ENCODE measurements at regions not wholly inside any gene's neighbourhood (a gene's known extent, or its start where the extent isn't known, plus 50 kb on each side); places are given as distances from the start of the nearest gene placed in this dataset.

- no peaks in the 10 kb centered on the region for H3K27me3 ChIP-seq
- no peaks in the 10 kb centered on the region for H3K9me3 ChIP-seq
- H3K36me3 ChIP-seq, result no peaks in the 10 kb centered on the region
- TF ChIP-seq POLR2A (IDR thresholded peaks at IDR 0.05), result no peak
- WGBS, 2 donors, result 87 to 94% methylated on average over 3 of the region's 3 CpGs
- no peak overlapping the region for H3K27ac ChIP-seq
- intact Hi-C loops (cut with DNase I), result loop anchor here (10.0 kb wide), 1 partner anchor 363 kb away; no protein-coding TSS in a partner anchor
- H3K4me1 ChIP-seq, result peaks cover 0 to 11% (median 6%) of the 10 kb centered on the region in 4 donors
- H3K4me3 ChIP-seq, result no peak overlapping the region
- DNase-seq, result no peak
Observed at GRCh38 chr10:3881622-3882021, 96.6 kb upstream of the KLF6 start.

GRCh38 chr10:3879073-3879472 lies 94.1 kb upstream of the KLF6 start:
- WGBS, 2 donors, result 73 to 79% methylated on average over 8 of the region's 8 CpGs
- peaks cover 0 to 13% (median 4%) of the 10 kb centered on the region in 4 donors for H3K4me1 ChIP-seq
- no peak overlapping the region for H3K4me3 ChIP-seq
- no peak for DNase-seq
- H3K27ac ChIP-seq, result peak overlapping the region in 1 of 4 donors; percentile 2
- no peak for TF ChIP-seq EP300 (IDR thresholded peaks at IDR 0.05)
- TF ChIP-seq, protein P1, sequence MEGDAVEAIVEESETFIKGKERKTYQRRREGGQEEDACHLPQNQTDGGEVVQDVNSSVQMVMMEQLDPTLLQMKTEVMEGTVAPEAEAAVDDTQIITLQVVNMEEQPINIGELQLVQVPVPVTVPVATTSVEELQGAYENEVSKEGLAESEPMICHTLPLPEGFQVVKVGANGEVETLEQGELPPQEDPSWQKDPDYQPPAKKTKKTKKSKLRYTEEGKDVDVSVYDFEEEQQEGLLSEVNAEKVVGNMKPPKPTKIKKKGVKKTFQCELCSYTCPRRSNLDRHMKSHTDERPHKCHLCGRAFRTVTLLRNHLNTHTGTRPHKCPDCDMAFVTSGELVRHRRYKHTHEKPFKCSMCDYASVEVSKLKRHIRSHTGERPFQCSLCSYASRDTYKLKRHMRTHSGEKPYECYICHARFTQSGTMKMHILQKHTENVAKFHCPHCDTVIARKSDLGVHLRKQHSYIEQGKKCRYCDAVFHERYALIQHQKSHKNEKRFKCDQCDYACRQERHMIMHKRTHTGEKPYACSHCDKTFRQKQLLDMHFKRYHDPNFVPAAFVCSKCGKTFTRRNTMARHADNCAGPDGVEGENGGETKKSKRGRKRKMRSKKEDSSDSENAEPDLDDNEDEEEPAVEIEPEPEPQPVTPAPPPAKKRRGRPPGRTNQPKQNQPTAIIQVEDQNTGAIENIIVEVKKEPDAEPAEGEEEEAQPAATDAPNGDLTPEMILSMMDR (IDR thresholded peaks at IDR 0.05), result no peak
- TF ChIP-seq POLR2AphosphoS5 (IDR thresholded peaks at IDR 0.05), result no peak
- TF ChIP-seq POLR2A (IDR thresholded peaks at IDR 0.05), result no peak
- H3K27me3 ChIP-seq, result no peaks in the 10 kb centered on the region
- no peaks in the 10 kb centered on the region for H3K36me3 ChIP-seq
- H3K9me3 ChIP-seq, result no peaks in the 10 kb centered on the region
- intact Hi-C loops (cut with DNase I), result no loop called here

- no peak overlapping the region for H3K4me3 ChIP-seq
- H3K9me3 ChIP-seq, result no peaks in the 10 kb centered on the region
- peak overlapping the region in 2 of 4 donors; percentile 10 to 46 for H3K27ac ChIP-seq
- no peaks in the 10 kb centered on the region for H3K36me3 ChIP-seq
- no peaks in the 10 kb centered on the region for H3K27me3 ChIP-seq
- peaks cover 0 to 17% (median 10%) of the 10 kb centered on the region in 4 donors for H3K4me1 ChIP-seq
- DNase-seq, result no peak
- TF ChIP-seq, protein P1 (IDR thresholded peaks at IDR 0.05), result no peak
- TF ChIP-seq POLR2AphosphoS5 (IDR thresholded peaks at IDR 0.05), result no peak
- no peak for TF ChIP-seq EP300 (IDR thresholded peaks at IDR 0.05)
- TF ChIP-seq POLR2A (IDR thresholded peaks at IDR 0.05), result no peak
- WGBS, 2 donors, result 63 to 69% methylated on average over 4 of the region's 4 CpGs
- intact Hi-C loops (cut with DNase I), result no loop called here
Observed at GRCh38 chr10:3877211-3878000, 92.4 kb upstream of the KLF6 start.

DNA sequence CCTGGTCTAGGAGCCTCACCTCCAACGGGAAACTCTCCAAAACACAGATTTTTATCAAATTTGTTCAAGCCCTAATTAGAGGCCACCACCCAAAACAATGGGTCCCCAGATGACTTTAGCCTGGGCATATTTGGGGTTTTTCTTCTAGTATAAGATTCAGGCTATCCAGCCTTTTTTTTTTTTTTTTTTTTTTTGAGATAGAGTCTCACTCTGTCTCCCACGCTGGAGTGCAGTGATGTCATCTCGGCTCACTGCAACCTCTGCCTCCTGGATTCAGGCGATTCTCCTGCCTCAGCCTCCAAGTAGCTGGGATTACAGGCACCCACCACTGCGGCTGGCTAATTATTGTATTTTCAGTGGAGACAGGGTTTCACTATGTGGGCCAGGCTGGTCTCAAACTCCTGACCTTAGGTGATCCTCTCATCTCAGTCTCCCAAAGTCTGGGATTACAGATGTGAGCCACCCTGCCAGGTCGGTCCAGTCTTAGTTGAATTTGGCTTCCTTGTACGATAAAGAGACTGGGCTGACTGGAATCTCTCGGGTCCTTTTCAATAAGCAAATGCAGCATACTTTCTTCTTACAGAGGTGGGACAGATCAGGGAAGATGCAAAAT lies 91.4 kb upstream of the KLF6 start:
- 64 to 82% methylated on average over 8 of the region's 8 CpGs for WGBS, 2 donors
- TF ChIP-seq POLR2AphosphoS5 (IDR thresholded peaks at IDR 0.05), result no peak
- TF ChIP-seq POLR2A (IDR thresholded peaks at IDR 0.05), result no peak
- TF ChIP-seq, protein P1 (IDR thresholded peaks at IDR 0.05), result no peak
- no peak for TF ChIP-seq EP300 (IDR thresholded peaks at IDR 0.05)
- Histone ChIP-seq H3K27ac (peak overlapping the region in 2 of 4 donors; percentile 10 to 46), H3K27me3 (no peaks in the 10 kb centered on the region), H3K9me3 (no peaks in the 10 kb centered on the region), H3K36me3 (no peaks in the 10 kb centered on the region), H3K4me3 (no peak overlapping the region), H3K4me1 (peaks cover 0 to 17% (median 10%) of the 10 kb centered on the region in 4 donors)
- no peak for DNase-seq
- intact Hi-C loops (cut with DNase I), result no loop called here

DNA sequence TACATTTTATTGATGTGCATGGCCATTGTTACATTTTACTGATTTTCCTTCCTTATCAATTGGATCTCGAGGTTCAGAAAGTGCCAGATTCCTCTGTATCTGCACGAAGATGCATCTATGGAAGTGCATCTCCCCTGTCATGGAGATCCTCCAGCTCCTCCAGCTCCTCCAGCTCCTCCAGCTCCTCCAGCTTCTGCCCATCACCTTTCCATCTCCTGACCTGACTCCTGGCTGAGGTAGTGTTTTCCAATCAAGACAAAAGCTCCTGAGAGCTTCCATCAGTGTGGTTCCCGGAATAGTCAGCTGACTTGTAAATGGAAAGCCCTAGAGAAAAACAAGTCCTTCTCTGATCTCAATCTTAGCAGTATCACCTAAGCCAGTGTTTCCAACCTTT lies 90.8 kb upstream of the KLF6 start:
- H3K4me1 ChIP-seq, result peaks cover 0 to 17% (median 10%) of the 10 kb centered on the region in 4 donors
- no peak overlapping the region for H3K4me3 ChIP-seq
- WGBS, 2 donors, result 39 to 66% methylated on average over 3 of the region's 3 CpGs
- intact Hi-C loops (cut with DNase I), result no loop called here
- TF ChIP-seq, protein P1 (IDR thresholded peaks at IDR 0.05), result no peak
- TF ChIP-seq POLR2A (IDR thresholded peaks at IDR 0.05), result no peak
- TF ChIP-seq EP300 (IDR thresholded peaks at IDR 0.05), result no peak
- no peak for TF ChIP-seq POLR2AphosphoS5 (IDR thresholded peaks at IDR 0.05)
- no peak for DNase-seq
- no peaks in the 10 kb centered on the region for H3K36me3 ChIP-seq
- peak overlapping the region in 1 of 4 donors; percentile 48 for H3K27ac ChIP-seq
- H3K9me3 ChIP-seq, result no peaks in the 10 kb centered on the region
- no peaks in the 10 kb centered on the region for H3K27me3 ChIP-seq

Data from sigmoid colon (tissue), 6 donors.